Activated CD4-positive, CD25-positive, alpha-beta regulatory T cell treated with anti-CD3 and anti-CD28 coated beads, Interleukin-2, amount 50 U/mL, for 72 hours (primary cell): ENCODE measurements at regions not wholly inside any gene's neighbourhood (a gene's known extent, or its start where the extent isn't known, plus 50 kb on each side); places are given as distances from the start of the nearest gene placed in this dataset.
"Not testable (repeated sequence)": the region's sequence is repeated elsewhere in the genome, so short reads cannot be mapped to it uniquely, and the experiment has no call there.

Source experiments
- DNase-seq: peaks from one replicate; pipeline ENCODE4 v3.0.0; 2021

DNA sequence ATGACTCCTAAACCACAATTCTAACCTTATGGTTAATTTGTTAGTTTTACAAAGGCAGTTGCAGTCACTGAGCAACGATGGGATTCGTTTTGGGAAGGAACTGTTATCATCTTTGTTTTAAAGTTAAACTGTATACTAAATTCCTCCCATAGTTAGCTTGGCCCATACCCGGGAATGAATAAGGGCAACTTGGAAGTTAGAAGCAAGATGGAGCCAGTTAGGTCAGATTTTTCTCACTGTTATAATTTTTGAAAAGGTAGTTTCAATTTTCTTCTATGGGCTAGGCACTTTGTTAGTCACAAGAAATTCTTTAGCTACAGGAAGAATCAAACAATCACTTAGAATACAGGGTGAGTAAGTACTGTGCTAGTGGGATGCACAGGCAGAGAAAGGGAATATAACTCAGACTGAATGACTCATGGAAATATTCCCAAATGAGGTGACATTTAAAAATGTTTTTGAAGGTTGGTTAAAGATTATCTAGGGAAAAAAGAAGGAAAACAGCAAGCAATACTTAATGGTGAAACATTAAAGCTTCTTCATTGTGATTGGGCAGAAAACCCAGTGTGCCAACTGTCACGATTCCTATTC is 153.6 kb downstream of the MAGEB17 start:
- no peak for DNase-seq

DNA sequence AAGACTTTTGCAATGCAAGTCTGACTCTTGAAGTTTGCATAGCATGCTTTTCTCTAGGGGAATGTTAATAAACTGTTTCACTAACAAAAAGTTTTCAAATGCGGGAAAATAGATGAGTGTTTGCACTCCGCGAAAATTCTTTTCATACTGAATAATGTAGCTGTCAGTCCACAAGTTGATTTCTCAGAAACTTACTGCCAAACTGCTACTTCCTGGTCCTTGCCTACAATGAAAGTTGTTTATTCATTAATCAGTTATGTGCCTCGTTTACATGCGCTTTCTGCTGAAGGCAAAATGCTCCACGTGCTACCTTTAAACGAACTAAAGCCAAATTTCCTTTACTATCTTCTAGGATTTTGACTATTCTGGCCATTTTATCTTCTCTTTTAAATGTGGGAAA is 166.2 kb downstream of the MAGEB17 start:
- DNase-seq, result no peak

DNA sequence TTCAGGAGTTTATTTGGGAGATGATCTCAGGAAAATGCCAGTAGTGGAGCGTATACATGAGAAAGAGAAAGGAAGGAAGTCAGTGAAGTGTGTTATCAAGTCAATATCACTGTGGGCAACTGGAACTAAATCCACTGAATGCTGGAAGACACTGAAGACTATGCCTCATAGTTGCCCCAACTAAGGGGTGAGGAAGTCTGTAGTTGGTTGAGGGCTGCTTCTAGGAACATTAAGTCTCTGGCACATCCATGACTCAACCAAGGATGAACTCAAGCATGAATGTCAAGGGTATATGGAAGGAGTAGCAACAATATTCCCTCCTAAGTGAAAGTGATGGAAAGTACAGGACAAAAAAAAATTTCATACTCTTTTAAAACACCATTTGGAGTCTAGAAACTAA is 167.9 kb downstream of the MAGEB17 start:
- no peak for DNase-seq

DNA sequence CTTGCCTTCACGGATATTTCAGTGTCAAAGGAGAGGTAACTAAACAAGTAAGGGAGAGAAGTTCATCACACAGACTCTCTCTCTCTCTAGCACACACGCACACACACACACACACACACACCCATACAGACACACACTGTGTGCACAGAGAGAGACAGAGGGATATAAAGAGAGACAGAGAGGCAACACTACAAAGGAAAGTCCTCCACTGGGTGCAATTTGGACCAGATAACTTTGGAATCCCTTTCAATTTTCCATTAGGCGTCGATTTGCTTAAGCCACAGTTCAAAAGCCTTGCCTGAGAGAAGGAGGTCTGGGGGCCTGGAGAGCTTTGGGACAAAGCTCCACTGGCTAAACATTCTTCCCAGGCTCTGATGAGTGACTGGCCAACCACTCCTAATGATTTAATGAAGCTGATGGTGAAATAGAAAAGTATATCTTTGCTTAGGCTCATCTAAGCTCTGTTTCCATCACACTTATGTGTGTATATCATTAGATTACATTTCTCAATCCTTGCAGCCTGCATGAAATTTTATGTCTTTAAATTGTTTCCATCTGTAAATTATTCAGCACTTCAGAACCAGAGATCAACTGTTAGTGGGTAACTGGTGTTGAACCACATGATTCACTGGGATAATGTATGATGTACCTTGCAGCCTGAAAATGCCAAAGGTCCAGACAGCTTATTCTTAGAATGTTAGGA is 180.8 kb downstream of the MAGEB17 start:
- DNase-seq, result no peak

GRCh38 chrX:16357902-16358301 is 190.6 kb downstream of the MAGEB17 start:
- no peak for DNase-seq

- not testable (repeated sequence) for DNase-seq
These were observed 192.8 kb downstream of the MAGEB17 start for GRCh38 chrX:16360056-16360455.

DNA sequence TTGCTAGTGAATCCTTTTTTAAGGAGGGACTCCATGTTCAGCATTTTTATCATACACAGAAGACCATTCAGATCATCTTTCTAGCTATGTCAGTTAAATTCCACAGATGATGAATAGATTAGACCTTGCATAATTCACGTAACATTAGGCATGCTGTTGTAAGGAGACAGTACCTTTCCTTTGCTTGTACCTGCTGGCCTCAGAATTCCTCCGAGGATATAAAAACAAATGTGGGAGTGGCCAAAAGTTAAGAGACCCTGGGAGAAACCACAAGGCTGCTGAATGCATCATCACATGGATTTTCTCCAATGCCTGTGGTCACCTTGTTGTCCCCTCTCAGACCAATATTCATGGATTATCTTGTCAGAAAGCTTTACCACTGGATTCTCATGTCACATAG is 201.4 kb downstream of the MAGEB17 start:
- DNase-seq, result no peak

- DNase-seq, result no peak
These were observed 208.8 kb downstream of the MAGEB17 start for GRCh38 chrX:16376056-16376455.

GRCh38 chrX:16386126-16386525 is 218.8 kb downstream of the MAGEB17 start:
- no peak for DNase-seq

- DNase-seq, result no peak
These were observed 225.3 kb downstream of the MAGEB17 start for GRCh38 chrX:16392597-16392996.

- DNase-seq, result no peak
These were observed 227.0 kb downstream of the MAGEB17 start for GRCh38 chrX:16394290-16394689.

- no peak for DNase-seq
These were observed 236.5 kb downstream of the MAGEB17 start for GRCh38 chrX:16403808-16404207.

DNA sequence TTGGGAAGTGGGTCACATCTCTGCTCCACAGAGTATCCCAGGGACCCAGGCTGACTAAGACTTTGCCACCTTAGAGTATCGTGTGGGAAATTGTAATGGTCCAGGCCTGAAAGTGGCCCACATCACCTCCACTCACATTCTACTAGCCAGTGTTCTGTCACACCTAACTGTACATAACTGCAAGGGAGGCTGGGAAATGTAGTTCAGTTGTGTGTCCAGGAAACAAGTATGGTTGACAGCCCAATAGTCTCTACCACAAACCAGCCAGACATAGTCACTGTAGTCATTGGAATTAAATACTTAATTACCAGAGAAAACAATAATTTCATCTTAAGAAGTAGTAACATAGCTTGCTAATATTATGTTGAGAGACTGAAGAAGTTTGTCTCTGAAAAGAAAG is 233.4 kb upstream of the S100G start:
- no peak for DNase-seq

DNA sequence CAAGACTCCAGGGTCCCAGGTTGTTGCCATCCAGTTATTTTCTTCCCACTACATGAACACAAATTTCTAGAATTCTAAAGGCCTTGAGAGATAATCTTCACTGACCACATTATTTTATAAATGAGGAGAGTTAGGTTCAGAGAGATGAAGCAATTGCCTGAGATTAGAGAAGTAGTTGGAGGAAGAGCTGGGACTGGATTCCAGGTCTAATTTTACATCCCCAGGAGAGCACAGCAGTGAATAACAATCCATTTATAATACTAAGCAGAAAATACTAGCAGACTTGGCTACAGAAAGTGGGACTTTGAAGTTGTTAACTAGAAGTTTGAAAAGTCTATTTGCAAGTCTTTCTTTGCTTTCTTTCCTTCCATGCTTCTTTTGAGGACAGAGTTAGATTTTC is 231.3 kb upstream of the S100G start:
- no peak for DNase-seq

DNA sequence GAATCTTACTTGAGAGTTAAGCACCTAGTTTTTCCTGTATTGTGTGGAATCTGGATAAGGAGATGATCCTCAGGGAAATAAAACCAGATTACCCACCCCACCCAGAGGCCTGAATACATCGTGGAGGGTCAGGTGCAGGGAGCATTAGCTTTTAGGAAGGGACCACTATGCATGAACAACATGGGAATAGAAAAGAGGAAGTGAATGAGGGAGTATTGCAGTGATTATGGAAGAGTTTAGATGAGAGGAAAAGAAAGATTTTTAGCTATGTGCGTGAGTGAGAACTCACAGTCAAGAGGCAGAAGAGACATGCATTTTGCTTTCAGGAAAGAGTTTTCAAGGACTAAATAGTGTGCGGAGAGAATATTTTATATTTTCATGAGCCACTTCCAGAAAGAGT is 222.3 kb upstream of the S100G start:
- DNase-seq, result no peak

DNA sequence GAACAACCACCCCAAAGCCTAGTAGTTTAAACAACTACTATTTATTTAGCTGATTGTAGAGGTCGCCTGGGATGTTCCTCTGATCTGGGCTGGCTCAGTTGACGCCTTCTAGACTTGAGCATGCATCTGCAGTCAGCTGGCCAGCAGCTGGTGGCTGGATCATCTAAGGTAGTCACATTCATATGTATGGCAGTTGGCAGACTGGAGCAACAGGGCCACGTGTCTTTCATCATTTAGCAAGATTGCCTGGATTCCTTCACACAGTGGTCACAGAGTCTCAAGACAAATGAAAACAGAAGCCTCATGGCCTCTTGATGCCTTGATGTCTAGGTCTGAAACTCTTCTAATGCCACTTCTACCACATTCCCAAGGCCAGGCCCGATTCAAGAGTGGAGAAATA is 220.6 kb upstream of the S100G start:
- no peak for DNase-seq

DNA sequence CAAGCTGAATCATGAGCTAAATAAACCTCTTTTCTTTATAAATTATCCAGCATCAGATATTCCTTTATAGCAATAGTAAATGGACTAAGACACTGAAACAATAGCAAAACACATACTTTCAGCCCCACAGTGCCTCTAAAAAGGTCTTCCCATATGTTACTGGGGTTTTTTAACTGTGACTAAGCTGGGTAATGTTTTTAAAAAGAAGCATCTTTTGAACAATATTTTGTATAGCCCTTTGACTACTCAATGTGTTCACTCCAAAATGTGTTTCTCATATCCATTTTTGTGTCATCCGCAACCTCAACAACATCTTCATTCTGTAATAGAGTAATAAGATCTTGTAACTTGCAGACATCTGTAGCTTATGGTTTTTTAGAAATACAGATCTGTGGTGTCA is 218.7 kb upstream of the S100G start:
- DNase-seq, result no peak

DNA sequence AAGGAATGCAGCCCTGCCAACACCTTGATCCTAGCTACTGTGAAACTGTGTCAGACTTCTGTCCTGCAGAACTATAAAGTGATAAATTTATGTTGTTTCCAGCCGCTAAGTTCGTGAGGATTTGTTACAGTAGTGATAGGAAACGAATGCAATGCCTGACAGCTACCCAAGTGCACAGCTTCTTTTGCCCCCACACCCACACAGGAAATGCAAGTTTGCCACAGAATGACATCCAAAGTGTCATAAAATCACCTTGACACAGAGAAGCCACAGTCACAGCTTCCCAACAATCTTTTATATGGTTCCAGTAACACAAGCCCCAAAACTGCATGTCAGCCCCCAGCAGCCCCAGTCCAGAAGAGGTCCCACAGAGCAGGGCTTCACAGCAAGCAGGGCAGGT is 216.9 kb upstream of the S100G start:
- no peak for DNase-seq

GRCh38 chrX:16435399-16435986 is 214.5 kb upstream of the S100G start:
- DNase-seq, result no peak

- peak; percentile 61 for DNase-seq
These were observed 213.4 kb upstream of the S100G start for GRCh38 chrX:16436348-16437188.

GRCh38 chrX:16440446-16440845 is 209.5 kb upstream of the S100G start:
- no peak for DNase-seq

GRCh38 chrX:16444353-16444752 is 205.6 kb upstream of the S100G start:
- no peak for DNase-seq

DNA sequence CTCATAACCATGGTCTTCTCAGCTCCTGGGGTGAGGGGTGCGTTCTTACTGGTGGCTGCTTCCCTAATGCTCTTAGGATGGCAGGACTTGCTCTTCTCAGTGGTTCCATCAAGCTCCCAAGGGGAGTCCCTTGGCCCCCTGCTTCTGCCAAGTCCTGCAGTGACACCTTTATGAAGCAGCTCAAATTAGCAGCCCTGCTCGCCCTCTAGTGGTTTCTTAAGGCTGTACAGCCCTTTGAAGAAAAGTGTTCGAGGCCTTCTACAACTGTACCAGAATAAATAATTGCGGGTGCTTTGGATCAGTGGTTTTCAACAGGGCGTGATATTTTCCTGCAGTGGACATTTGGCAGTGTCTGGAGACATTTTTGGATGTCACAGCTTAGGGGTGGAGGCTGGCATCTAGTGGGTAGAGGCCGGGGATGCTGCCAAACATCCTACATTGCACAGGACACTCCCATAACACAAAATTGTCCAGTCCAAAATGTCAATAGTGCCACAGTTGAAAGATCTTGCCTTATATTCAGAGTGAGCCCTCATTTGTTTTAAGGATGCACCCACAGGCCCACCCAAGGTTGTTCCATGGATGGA is 204.7 kb upstream of the S100G start:
- peak; percentile 32 for DNase-seq
